ENCODE measurements at regions not wholly inside any gene's neighbourhood (a gene's known extent, or its start where the extent isn't known, plus 50 kb on each side); places are given as distances from the start of the nearest gene placed in this dataset.
"Not testable (repeated sequence)": the region's sequence is repeated elsewhere in the genome, so short reads cannot be mapped to it uniquely, and the experiment has no call there.

GRCh38 chr16:16448423-16448822 lies 69.5 kb downstream of the NPIPA7 start:
- H3K4me3 ChIP-seq (ENCODE audit: low read length); H3K79me2 ChIP-seq (ENCODE audit: low read length); intact Hi-C loops (cut with micrococcal nuclease); H3F3A ChIP-seq (ENCODE audit: low read length, unreplicated experiment); POLR2A ChIA-PET (ENCODE audit: unreplicated experiment); ATAC-seq; CTCF ChIA-PET; DNase-seq; BruUV-seq (replicated peaks); H3K4me2 ChIP-seq (ENCODE audit: low read length); H2AFZ ChIP-seq (ENCODE audit: low read length); H3K4me1 ChIP-seq (ENCODE audit: insufficient read depth, low read length); H3K9me3 ChIP-seq (ENCODE audit: low read length); H3K36me3 ChIP-seq (ENCODE audit: low read depth, low read length); H3K9ac ChIP-seq (ENCODE audit: low read length); H3K27me3 ChIP-seq (ENCODE audit: low read length); H4K20me1 ChIP-seq (ENCODE audit: low read length); H3K9me2 ChIP-seq (replicated peaks; ENCODE audit: low read length); H3K27ac ChIP-seq (ENCODE audit: low read length): not testable (repeated sequence)

DNA sequence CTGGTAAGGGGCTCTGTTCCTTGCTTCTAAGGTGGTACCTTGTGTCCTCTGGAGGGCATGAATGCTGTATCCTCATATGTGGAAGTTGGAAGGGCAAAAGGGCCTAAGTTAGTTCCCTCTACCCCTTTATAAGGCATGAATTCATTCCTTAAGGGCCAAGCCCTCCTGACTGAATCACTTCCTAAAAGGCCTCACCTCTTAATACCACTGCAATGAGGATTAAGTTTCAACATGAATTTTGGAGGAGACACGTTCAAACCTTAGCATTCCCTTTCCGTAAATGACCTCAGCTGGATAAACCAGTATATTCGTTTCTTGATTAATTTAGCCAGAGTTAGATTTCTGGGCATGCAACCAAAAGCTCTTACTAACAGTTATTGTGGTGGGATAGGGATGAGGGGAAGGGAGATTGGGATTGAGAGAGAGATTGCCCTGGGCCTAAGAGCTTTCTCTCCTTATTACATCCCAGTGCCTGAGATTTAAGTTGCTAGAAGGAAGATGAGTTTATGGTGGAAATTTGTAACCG lies 70.8 kb downstream of the NPIPA7 start:
- H3K4me3 ChIP-seq (ENCODE audit: low read length); H3K4me1 ChIP-seq (ENCODE audit: insufficient read depth, low read length); H3K27me3 ChIP-seq (ENCODE audit: low read length); H3K9me3 ChIP-seq (ENCODE audit: low read length); CTCF ChIA-PET; H3K9me2 ChIP-seq (replicated peaks; ENCODE audit: low read length); H3F3A ChIP-seq (ENCODE audit: low read length, unreplicated experiment); H3K36me3 ChIP-seq (ENCODE audit: low read depth, low read length); H2AFZ ChIP-seq (ENCODE audit: low read length); H3K79me2 ChIP-seq (ENCODE audit: low read length); H3K9ac ChIP-seq (ENCODE audit: low read length); intact Hi-C loops (cut with micrococcal nuclease); DNase-seq; H3K27ac ChIP-seq (ENCODE audit: low read length); ATAC-seq; BruUV-seq (replicated peaks); POLR2A ChIA-PET (ENCODE audit: unreplicated experiment); H4K20me1 ChIP-seq (ENCODE audit: low read length); H3K4me2 ChIP-seq (ENCODE audit: low read length): not testable (repeated sequence)

DNA sequence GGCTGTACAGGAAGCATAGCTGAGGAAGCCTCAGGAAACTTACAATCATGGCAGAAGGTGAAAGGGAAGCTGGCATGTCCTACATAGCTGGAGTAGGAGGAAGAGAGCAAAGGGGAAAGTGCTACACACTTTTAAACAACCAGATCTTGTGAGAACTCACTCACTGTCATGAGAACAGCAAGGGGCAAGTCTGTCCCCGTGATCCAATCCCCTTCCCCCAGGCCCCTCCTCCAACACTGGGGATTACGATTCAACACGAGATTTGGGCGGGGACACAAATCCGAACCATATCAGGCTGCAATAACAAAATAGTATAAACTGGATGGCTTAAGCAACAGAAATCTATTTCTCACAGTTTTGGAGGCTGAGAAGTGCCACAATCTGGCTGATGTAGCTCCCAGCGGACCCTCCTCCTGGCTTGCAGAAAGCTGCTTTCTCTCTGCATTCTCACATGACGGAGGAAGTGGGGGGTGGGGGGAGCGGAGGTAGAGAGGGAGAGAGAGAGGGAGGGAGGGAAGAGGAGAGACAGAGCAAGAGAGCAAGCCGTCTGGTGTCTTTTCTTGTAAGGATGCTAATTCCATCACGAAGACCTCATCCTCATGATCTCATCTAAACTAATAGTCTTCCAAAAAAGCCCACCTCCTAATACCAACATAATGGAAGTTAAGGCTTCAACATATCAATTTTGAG lies 72.9 kb downstream of the NPIPA7 start:
- ATAC-seq; H3K79me2 ChIP-seq (ENCODE audit: low read length): not testable (repeated sequence)

GRCh38 chr16:16458579-16458978 lies 79.6 kb downstream of the NPIPA7 start:
- H3K4me3 ChIP-seq (ENCODE audit: low read length); H3K27me3 ChIP-seq (ENCODE audit: low read length); H2AFZ ChIP-seq (ENCODE audit: low read length); H3K9ac ChIP-seq (ENCODE audit: low read length); H3K27ac ChIP-seq (ENCODE audit: low read length); H3K9me3 ChIP-seq (ENCODE audit: low read length); intact Hi-C loops (cut with micrococcal nuclease); CTCF ChIA-PET; H3K36me3 ChIP-seq (ENCODE audit: low read depth, low read length); DNase-seq; POLR2A ChIA-PET (ENCODE audit: unreplicated experiment); H4K20me1 ChIP-seq (ENCODE audit: low read length); H3F3A ChIP-seq (ENCODE audit: low read length, unreplicated experiment); H3K4me1 ChIP-seq (ENCODE audit: insufficient read depth, low read length); BruUV-seq (replicated peaks); H3K79me2 ChIP-seq (ENCODE audit: low read length); H3K9me2 ChIP-seq (replicated peaks; ENCODE audit: low read length); ATAC-seq; H3K4me2 ChIP-seq (ENCODE audit: low read length): not testable (repeated sequence)

More for the DNA sequence above, 72.9 kb downstream of the NPIPA7 start:
- H3K4me2 ChIP-seq (ENCODE audit: low read length); H4K20me1 ChIP-seq (ENCODE audit: low read length); H3K4me1 ChIP-seq (ENCODE audit: insufficient read depth, low read length); H3K9me3 ChIP-seq (ENCODE audit: low read length); H3K9ac ChIP-seq (ENCODE audit: low read length); POLR2A ChIA-PET (ENCODE audit: unreplicated experiment); CTCF ChIA-PET; DNase-seq; intact Hi-C loops (cut with micrococcal nuclease); H3K27ac ChIP-seq (ENCODE audit: low read length); H3K27me3 ChIP-seq (ENCODE audit: low read length); H3K9me2 ChIP-seq (replicated peaks; ENCODE audit: low read length); BruUV-seq (replicated peaks); H2AFZ ChIP-seq (ENCODE audit: low read length); H3F3A ChIP-seq (ENCODE audit: low read length, unreplicated experiment); H3K4me3 ChIP-seq (ENCODE audit: low read length); H3K36me3 ChIP-seq (ENCODE audit: low read depth, low read length): not testable (repeated sequence)

- BruUV-seq (replicated peaks); H3K9ac ChIP-seq (ENCODE audit: low read length); H3F3A ChIP-seq (ENCODE audit: low read length, unreplicated experiment); H3K27ac ChIP-seq (ENCODE audit: low read length); H3K4me2 ChIP-seq (ENCODE audit: low read length); H3K4me3 ChIP-seq (ENCODE audit: low read length); CTCF ChIA-PET; ATAC-seq; H3K27me3 ChIP-seq (ENCODE audit: low read length); H2AFZ ChIP-seq (ENCODE audit: low read length); DNase-seq; intact Hi-C loops (cut with micrococcal nuclease); H3K4me1 ChIP-seq (ENCODE audit: insufficient read depth, low read length); H3K36me3 ChIP-seq (ENCODE audit: low read depth, low read length); H4K20me1 ChIP-seq (ENCODE audit: low read length); H3K79me2 ChIP-seq (ENCODE audit: low read length); H3K9me3 ChIP-seq (ENCODE audit: low read length); POLR2A ChIA-PET (ENCODE audit: unreplicated experiment); H3K9me2 ChIP-seq (replicated peaks; ENCODE audit: low read length): not testable (repeated sequence)
Observed at GRCh38 chr16:16463792-16464191, 84.9 kb downstream of the NPIPA7 start.

DNA sequence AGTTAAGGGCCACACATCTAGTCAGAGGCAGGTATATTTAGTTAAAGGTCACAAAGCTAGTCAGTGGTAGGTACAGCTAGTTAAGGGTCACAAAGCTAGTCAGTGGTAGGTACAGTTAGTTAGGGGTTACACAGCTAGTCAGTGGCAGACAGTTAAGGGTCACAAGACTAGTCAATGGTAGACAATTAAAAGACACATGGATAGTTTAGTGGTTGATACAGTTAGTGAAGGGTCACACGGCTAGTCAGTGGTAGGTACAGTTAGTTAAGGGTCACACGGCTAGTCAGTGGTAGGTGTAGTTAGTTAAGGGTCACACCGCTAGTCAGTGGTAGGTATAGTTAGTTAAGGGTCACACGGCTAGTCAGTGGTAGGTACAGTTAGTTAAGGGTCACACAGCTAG lies 110.0 kb downstream of the NPIPA7 start:
- H3K4me1 ChIP-seq (ENCODE audit: insufficient read depth, low read length); ATAC-seq; H2AFZ ChIP-seq (ENCODE audit: low read length); H3K27me3 ChIP-seq (ENCODE audit: low read length); H3K4me3 ChIP-seq (ENCODE audit: low read length); H3F3A ChIP-seq (ENCODE audit: low read length, unreplicated experiment); BruUV-seq (replicated peaks); CTCF ChIA-PET; H4K20me1 ChIP-seq (ENCODE audit: low read length); H3K9me2 ChIP-seq (replicated peaks; ENCODE audit: low read length); H3K79me2 ChIP-seq (ENCODE audit: low read length); POLR2A ChIA-PET (ENCODE audit: unreplicated experiment); H3K4me2 ChIP-seq (ENCODE audit: low read length); intact Hi-C loops (cut with micrococcal nuclease); DNase-seq; H3K27ac ChIP-seq (ENCODE audit: low read length); H3K36me3 ChIP-seq (ENCODE audit: low read depth, low read length); H3K9ac ChIP-seq (ENCODE audit: low read length); H3K9me3 ChIP-seq (ENCODE audit: low read length): not testable (repeated sequence)

GRCh38 chr16:16489466-16489865 lies 110.5 kb downstream of the NPIPA7 start:
- CTCF ChIA-PET; H2AFZ ChIP-seq (ENCODE audit: low read length); H3K4me2 ChIP-seq (ENCODE audit: low read length); H3F3A ChIP-seq (ENCODE audit: low read length, unreplicated experiment); H3K27me3 ChIP-seq (ENCODE audit: low read length); H3K4me1 ChIP-seq (ENCODE audit: insufficient read depth, low read length); H3K4me3 ChIP-seq (ENCODE audit: low read length); POLR2A ChIA-PET (ENCODE audit: unreplicated experiment); H3K79me2 ChIP-seq (ENCODE audit: low read length); DNase-seq; H3K9me2 ChIP-seq (replicated peaks; ENCODE audit: low read length); intact Hi-C loops (cut with micrococcal nuclease); H3K36me3 ChIP-seq (ENCODE audit: low read depth, low read length); ATAC-seq; H3K9ac ChIP-seq (ENCODE audit: low read length); BruUV-seq (replicated peaks); H3K27ac ChIP-seq (ENCODE audit: low read length); H3K9me3 ChIP-seq (ENCODE audit: low read length); H4K20me1 ChIP-seq (ENCODE audit: low read length): not testable (repeated sequence)
